ENCODE measurements at regions not wholly inside any gene's neighbourhood (a gene's known extent, or its start where the extent isn't known, plus 50 kb on each side); places are given as distances from the start of the nearest gene placed in this dataset.
"Not testable (repeated sequence)": the region's sequence is repeated elsewhere in the genome, so short reads cannot be mapped to it uniquely, and the experiment has no call there.

DNA sequence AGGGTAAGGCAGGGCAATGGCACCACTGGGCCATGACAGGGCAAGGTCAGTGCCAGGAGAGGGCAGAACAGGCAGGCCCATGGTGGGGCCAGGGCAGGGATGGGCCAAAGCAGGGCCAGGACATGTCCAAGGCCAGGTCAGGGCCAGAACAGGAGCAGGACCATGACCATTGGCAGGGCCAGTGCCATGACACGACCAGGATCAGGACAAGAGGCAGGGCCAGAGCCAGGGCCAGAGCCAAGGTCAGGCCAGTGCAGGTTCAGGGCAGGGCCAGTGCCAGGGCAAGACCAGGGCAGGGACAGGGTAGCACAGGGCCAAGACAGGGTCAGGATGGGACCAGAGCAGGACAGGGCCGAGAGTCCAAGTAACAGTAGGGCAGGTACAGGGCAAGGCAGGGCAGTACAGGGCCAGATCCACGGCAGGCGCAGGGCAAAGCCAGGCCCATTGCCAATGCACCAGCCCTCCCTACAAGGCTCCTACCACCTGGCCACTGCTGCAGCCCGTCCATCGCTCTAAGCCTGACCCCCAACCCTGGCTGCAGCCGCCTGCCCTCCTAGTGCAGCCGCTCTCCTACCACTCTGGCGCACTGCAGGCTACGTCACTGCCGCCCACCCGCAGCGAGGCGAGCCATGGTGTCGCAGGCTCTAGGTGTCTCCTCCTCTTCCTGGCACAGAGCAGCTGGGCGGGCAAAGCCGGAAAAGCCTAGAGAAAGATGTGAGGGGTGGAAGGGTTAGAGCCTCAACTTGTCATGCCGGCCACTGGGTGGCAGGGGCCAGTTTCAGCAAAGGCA lies 2876.3 kb downstream of the RPIA start:
- TF ChIP-seq, protein P1, sequence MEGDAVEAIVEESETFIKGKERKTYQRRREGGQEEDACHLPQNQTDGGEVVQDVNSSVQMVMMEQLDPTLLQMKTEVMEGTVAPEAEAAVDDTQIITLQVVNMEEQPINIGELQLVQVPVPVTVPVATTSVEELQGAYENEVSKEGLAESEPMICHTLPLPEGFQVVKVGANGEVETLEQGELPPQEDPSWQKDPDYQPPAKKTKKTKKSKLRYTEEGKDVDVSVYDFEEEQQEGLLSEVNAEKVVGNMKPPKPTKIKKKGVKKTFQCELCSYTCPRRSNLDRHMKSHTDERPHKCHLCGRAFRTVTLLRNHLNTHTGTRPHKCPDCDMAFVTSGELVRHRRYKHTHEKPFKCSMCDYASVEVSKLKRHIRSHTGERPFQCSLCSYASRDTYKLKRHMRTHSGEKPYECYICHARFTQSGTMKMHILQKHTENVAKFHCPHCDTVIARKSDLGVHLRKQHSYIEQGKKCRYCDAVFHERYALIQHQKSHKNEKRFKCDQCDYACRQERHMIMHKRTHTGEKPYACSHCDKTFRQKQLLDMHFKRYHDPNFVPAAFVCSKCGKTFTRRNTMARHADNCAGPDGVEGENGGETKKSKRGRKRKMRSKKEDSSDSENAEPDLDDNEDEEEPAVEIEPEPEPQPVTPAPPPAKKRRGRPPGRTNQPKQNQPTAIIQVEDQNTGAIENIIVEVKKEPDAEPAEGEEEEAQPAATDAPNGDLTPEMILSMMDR (conservative IDR thresholded peaks at IDR 0.05 in 1 of 2, IDR thresholded peaks at IDR 0.05 in 1 of 2; ENCODE audit: extremely low read depth in 1 of 2, insufficient read depth in 1 of 2, low read depth in 1 of 2, low read length in 2 of 2) = not testable (repeated sequence)
- TF ChIP-seq EZH2 (IDR thresholded peaks at IDR 0.05; ENCODE audit: borderline replicate concordance, low read length) = not testable (repeated sequence)

Data from mammary epithelial cell (primary cell).